ENCODE measurements at regions not wholly inside any gene's neighbourhood (a gene's known extent, or its start where the extent isn't known, plus 50 kb on each side); places are given as distances from the start of the nearest gene placed in this dataset.

DNA sequence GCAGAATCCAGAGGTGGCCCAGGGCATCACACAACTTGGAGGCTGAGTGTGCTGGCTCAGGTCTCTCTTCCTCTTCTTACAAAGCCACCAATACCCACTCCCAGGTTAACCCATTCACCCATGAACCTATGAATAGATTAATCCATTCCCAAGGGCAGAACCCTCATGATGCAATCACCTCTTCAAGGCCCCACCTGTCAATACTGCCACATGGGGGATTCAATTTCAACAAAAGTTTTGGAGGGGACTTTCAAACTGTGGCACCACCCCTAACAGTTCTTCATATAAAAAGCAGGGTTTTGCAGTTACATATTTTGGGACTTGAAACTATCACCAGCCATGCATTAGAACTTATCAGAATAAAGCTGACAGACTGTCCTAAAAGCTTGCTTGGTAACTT lies 193.6 kb upstream of the RNF32 start:
- no peak for TF ChIP-seq POLR2AphosphoS5 (IDR thresholded peaks at IDR 0.05; ENCODE audit: low read depth)
- TF ChIP-seq, protein P1, sequence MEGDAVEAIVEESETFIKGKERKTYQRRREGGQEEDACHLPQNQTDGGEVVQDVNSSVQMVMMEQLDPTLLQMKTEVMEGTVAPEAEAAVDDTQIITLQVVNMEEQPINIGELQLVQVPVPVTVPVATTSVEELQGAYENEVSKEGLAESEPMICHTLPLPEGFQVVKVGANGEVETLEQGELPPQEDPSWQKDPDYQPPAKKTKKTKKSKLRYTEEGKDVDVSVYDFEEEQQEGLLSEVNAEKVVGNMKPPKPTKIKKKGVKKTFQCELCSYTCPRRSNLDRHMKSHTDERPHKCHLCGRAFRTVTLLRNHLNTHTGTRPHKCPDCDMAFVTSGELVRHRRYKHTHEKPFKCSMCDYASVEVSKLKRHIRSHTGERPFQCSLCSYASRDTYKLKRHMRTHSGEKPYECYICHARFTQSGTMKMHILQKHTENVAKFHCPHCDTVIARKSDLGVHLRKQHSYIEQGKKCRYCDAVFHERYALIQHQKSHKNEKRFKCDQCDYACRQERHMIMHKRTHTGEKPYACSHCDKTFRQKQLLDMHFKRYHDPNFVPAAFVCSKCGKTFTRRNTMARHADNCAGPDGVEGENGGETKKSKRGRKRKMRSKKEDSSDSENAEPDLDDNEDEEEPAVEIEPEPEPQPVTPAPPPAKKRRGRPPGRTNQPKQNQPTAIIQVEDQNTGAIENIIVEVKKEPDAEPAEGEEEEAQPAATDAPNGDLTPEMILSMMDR (IDR thresholded peaks at IDR 0.05; ENCODE audit: insufficient read depth, low read length): no peak
- TF ChIP-seq, protein P2, sequence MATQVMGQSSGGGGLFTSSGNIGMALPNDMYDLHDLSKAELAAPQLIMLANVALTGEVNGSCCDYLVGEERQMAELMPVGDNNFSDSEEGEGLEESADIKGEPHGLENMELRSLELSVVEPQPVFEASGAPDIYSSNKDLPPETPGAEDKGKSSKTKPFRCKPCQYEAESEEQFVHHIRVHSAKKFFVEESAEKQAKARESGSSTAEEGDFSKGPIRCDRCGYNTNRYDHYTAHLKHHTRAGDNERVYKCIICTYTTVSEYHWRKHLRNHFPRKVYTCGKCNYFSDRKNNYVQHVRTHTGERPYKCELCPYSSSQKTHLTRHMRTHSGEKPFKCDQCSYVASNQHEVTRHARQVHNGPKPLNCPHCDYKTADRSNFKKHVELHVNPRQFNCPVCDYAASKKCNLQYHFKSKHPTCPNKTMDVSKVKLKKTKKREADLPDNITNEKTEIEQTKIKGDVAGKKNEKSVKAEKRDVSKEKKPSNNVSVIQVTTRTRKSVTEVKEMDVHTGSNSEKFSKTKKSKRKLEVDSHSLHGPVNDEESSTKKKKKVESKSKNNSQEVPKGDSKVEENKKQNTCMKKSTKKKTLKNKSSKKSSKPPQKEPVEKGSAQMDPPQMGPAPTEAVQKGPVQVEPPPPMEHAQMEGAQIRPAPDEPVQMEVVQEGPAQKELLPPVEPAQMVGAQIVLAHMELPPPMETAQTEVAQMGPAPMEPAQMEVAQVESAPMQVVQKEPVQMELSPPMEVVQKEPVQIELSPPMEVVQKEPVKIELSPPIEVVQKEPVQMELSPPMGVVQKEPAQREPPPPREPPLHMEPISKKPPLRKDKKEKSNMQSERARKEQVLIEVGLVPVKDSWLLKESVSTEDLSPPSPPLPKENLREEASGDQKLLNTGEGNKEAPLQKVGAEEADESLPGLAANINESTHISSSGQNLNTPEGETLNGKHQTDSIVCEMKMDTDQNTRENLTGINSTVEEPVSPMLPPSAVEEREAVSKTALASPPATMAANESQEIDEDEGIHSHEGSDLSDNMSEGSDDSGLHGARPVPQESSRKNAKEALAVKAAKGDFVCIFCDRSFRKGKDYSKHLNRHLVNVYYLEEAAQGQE (IDR thresholded peaks at IDR 0.05; ENCODE audit: insufficient replicate concordance, low read depth): no peak
- no peak for TF ChIP-seq SPI1 (IDR thresholded peaks at IDR 0.05; ENCODE audit: borderline replicate concordance, low read depth)
- TF ChIP-seq GABPA (IDR thresholded peaks at IDR 0.05; ENCODE audit: low read depth): no peak
- H3K27ac ChIP-seq (replicated peaks): no peak overlapping the region
- DNase-seq (ENCODE audit: low read depth in 1 of 2, low spot score in 1 of 2): no peak
- H3K4me3 ChIP-seq (replicated peaks; ENCODE audit: insufficient read depth, low read length): no peak overlapping the region
- no peaks in the 10 kb centered on the region for H3K27me3 ChIP-seq (ENCODE audit: insufficient read depth, poor library complexity, severe bottlenecking)

DNA sequence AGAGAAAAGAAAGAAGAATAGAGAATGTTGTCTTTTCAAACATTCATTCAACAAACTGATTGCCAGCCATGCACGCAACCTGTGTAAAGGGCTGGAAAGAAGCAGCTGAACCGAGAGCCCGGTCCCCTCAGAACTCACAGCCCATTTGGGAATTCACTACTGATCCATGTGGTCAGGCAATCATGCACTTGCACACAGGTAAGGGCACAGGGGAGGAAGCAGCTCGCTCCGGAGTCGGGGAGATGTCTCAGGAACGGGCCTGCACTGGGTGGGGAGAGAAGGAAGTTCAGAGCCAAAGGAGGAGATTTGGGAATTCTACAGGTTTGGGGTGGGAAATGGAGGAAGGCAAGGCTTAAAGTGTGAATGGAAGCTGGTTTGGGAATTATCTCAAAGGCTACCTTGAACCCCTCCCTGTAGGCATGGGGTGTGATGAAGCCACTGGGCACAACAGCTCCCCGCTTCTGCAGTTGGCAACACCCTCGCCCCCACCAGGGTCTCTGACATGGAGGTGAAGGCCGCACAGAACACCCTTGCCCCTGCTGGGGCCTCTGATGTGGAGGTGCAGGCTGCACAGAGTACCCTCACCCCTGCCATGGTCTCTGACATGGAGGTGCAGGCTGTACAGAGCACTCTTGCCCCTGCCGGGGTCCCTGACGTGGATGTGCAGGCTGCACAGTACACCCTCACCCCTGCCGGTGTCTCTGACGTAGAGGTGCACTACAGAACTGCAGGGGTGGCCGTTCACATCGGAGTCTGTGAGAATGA lies 194.4 kb upstream of the RNF32 start:
- DNase-seq (ENCODE audit: low read depth in 1 of 2, low spot score in 1 of 2): no peak
- no peak for TF ChIP-seq GABPA (IDR thresholded peaks at IDR 0.05; ENCODE audit: low read depth)
- no peak for TF ChIP-seq POLR2AphosphoS5 (IDR thresholded peaks at IDR 0.05; ENCODE audit: low read depth)
- TF ChIP-seq, protein P2 (IDR thresholded peaks at IDR 0.05; ENCODE audit: insufficient replicate concordance, low read depth): no peak
- TF ChIP-seq SPI1 (IDR thresholded peaks at IDR 0.05; ENCODE audit: borderline replicate concordance, low read depth): no peak
- TF ChIP-seq, protein P1 (IDR thresholded peaks at IDR 0.05; ENCODE audit: insufficient read depth, low read length): no peak
- no peaks in the 10 kb centered on the region for H3K27me3 ChIP-seq (ENCODE audit: insufficient read depth, poor library complexity, severe bottlenecking)
- no peak overlapping the region for H3K27ac ChIP-seq (replicated peaks)
- no peak overlapping the region for H3K4me3 ChIP-seq (replicated peaks; ENCODE audit: insufficient read depth, low read length)

DNA sequence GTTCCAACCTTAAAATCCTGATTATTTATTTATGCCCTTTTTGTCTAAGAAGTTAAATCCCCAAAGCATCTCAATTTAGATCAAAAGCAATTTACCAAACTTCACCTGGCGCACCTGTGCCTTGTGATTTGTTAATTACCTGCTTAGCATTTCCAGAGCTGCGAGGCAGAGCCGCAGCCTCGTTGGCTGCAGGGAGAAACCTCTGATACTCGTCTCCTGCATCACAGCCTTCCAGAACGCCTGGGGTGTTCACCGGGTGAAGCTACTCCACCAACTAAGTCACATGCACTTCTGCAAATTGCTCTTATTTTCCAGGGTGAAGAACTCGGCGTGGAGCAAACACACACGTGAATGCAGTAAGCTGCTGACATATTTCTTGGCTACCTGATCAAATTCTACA lies 198.1 kb upstream of the RNF32 start:
- no peaks in the 10 kb centered on the region for H3K27me3 ChIP-seq (ENCODE audit: insufficient read depth, poor library complexity, severe bottlenecking)
- H3K4me3 ChIP-seq (replicated peaks; ENCODE audit: insufficient read depth, low read length): no peak overlapping the region
- H3K27ac ChIP-seq (replicated peaks): no peak overlapping the region
- no peak for DNase-seq (ENCODE audit: low read depth in 1 of 2, low spot score in 1 of 2)
- TF ChIP-seq SPI1 (IDR thresholded peaks at IDR 0.05; ENCODE audit: borderline replicate concordance, low read depth) (no peak), GABPA (IDR thresholded peaks at IDR 0.05; ENCODE audit: low read depth) (no peak), POLR2AphosphoS5 (IDR thresholded peaks at IDR 0.05; ENCODE audit: low read depth) (no peak)
- TF ChIP-seq, protein P1 (IDR thresholded peaks at IDR 0.05; ENCODE audit: insufficient read depth, low read length): no peak
- TF ChIP-seq, protein P2 (IDR thresholded peaks at IDR 0.05; ENCODE audit: insufficient replicate concordance, low read depth): no peak
